ENCODE measurements at regions not wholly inside any gene's neighbourhood (a gene's known extent, or its start where the extent isn't known, plus 50 kb on each side); places are given as distances from the start of the nearest gene placed in this dataset.

DNA sequence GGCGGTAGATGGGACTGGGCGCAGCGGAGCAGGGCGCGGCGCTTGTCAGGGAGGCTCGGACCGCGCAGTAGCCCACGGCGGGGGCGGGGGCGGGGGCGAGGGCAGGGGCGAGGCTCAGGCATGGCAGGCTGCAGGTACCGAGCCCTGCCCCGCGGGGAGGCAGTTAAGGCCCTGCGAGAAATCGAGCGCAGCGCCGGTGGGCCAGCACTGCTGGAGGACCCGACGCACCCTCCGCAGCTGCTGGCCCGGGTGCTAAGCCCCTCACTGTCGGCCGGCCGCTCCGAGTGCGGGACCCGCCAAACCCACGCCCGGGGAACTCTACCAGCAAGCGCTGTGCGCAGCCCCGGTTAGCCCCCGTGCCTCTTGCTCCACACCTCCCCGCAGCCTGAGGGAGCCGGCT, 90.2 kb upstream of the RPL38 start:
- Histone ChIP-seq H3K36me3 (ENCODE audit: insufficient read depth, low read length) (no peaks in the 10 kb centered on the region), H3K79me2 (replicated peaks; ENCODE audit: insufficient read depth, low read length) (no peaks in the 10 kb centered on the region), H3K9ac (ENCODE audit: low read length) (no peak overlapping the region), H2AFZ (ENCODE audit: low read depth, low read length) (no peak overlapping the region), H4K20me1 (ENCODE audit: insufficient read depth) (no peaks in the 10 kb centered on the region), H3F3A (ENCODE audit: insufficient read depth, low read length, poor library complexity, severe bottlenecking) (no peaks in the 10 kb centered on the region), H3K27ac (ENCODE audit: low read length) (no peak overlapping the region), H3K9me3 (ENCODE audit: low read length) (no peaks in the 10 kb centered on the region), H3K27me3 (ENCODE audit: insufficient read depth, low read depth, low read length) (no peaks in the 10 kb centered on the region), H3K9me2 (ENCODE audit: insufficient read depth, low read length) (no peaks in the 10 kb centered on the region), H3K4me2 (ENCODE audit: low read length) (no peak overlapping the region), H3K4me3 (ENCODE audit: low read length) (no peak overlapping the region)
- no peak for TF ChIP-seq TAF1 (IDR thresholded peaks at IDR 0.05; ENCODE audit: low read depth)
- TF ChIP-seq EZH2 (IDR thresholded peaks at IDR 0.05; ENCODE audit: borderline replicate concordance, insufficient read depth, low read length, poor library complexity, severe bottlenecking): no peak
- TF ChIP-seq MXI1 (conservative IDR thresholded peaks at IDR 0.05; ENCODE audit: poor library complexity, severe bottlenecking): no peak
- TF ChIP-seq, protein P1, sequence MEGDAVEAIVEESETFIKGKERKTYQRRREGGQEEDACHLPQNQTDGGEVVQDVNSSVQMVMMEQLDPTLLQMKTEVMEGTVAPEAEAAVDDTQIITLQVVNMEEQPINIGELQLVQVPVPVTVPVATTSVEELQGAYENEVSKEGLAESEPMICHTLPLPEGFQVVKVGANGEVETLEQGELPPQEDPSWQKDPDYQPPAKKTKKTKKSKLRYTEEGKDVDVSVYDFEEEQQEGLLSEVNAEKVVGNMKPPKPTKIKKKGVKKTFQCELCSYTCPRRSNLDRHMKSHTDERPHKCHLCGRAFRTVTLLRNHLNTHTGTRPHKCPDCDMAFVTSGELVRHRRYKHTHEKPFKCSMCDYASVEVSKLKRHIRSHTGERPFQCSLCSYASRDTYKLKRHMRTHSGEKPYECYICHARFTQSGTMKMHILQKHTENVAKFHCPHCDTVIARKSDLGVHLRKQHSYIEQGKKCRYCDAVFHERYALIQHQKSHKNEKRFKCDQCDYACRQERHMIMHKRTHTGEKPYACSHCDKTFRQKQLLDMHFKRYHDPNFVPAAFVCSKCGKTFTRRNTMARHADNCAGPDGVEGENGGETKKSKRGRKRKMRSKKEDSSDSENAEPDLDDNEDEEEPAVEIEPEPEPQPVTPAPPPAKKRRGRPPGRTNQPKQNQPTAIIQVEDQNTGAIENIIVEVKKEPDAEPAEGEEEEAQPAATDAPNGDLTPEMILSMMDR (IDR thresholded peaks at IDR 0.05; ENCODE audit: poor library complexity, severe bottlenecking): no peak
- TF ChIP-seq RAD21 (conservative IDR thresholded peaks at IDR 0.05): no peak

DNA sequence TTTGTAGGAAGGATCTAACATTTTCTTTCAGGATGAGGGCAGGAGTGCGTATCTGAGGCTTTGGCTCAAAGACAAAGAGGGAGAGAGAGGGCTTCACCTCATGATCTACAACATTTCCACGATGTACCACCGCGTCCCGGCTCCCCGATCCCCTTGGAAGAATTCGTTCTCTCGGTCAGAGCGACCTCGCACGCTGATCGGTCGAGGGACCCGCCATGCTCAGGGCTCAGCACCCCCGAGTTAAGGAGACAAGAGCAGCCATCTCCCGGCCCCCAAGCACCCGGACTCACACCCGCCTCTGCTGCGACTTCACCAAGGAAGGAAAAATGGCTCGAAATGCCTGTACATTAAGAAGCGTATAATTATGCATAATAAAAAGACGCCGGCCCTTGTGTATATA, 89.5 kb upstream of the RPL38 start:
- H3K9me3 ChIP-seq (ENCODE audit: low read length): no peaks in the 10 kb centered on the region
- no peaks in the 10 kb centered on the region for H3F3A ChIP-seq (ENCODE audit: insufficient read depth, low read length, poor library complexity, severe bottlenecking)
- TF ChIP-seq EZH2 (IDR thresholded peaks at IDR 0.05; ENCODE audit: borderline replicate concordance, insufficient read depth, low read length, poor library complexity, severe bottlenecking) (no peak), RAD21 (conservative IDR thresholded peaks at IDR 0.05) (no peak), SMC3 (conservative IDR thresholded peaks at IDR 0.05; ENCODE audit: poor library complexity) (no peak), EP300 (conservative IDR thresholded peaks at IDR 0.05; ENCODE audit: poor library complexity, severe bottlenecking) (no peak), POLR2AphosphoS5 (IDR thresholded peaks at IDR 0.05) (no peak), MXI1 (conservative IDR thresholded peaks at IDR 0.05; ENCODE audit: poor library complexity, severe bottlenecking) (no peak), TAF1 (IDR thresholded peaks at IDR 0.05; ENCODE audit: low read depth) (no peak)
- TF ChIP-seq, protein P2, sequence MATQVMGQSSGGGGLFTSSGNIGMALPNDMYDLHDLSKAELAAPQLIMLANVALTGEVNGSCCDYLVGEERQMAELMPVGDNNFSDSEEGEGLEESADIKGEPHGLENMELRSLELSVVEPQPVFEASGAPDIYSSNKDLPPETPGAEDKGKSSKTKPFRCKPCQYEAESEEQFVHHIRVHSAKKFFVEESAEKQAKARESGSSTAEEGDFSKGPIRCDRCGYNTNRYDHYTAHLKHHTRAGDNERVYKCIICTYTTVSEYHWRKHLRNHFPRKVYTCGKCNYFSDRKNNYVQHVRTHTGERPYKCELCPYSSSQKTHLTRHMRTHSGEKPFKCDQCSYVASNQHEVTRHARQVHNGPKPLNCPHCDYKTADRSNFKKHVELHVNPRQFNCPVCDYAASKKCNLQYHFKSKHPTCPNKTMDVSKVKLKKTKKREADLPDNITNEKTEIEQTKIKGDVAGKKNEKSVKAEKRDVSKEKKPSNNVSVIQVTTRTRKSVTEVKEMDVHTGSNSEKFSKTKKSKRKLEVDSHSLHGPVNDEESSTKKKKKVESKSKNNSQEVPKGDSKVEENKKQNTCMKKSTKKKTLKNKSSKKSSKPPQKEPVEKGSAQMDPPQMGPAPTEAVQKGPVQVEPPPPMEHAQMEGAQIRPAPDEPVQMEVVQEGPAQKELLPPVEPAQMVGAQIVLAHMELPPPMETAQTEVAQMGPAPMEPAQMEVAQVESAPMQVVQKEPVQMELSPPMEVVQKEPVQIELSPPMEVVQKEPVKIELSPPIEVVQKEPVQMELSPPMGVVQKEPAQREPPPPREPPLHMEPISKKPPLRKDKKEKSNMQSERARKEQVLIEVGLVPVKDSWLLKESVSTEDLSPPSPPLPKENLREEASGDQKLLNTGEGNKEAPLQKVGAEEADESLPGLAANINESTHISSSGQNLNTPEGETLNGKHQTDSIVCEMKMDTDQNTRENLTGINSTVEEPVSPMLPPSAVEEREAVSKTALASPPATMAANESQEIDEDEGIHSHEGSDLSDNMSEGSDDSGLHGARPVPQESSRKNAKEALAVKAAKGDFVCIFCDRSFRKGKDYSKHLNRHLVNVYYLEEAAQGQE (IDR thresholded peaks at IDR 0.05; ENCODE audit: borderline replicate concordance): no peak
- TF ChIP-seq, protein P1 (IDR thresholded peaks at IDR 0.05; ENCODE audit: poor library complexity, severe bottlenecking): no peak
- H3K79me2 ChIP-seq (replicated peaks; ENCODE audit: insufficient read depth, low read length): no peaks in the 10 kb centered on the region
- no peak overlapping the region for H3K4me2 ChIP-seq (ENCODE audit: low read length)
- H3K36me3 ChIP-seq (ENCODE audit: insufficient read depth, low read length): no peaks in the 10 kb centered on the region
- no peak overlapping the region for H3K4me3 ChIP-seq (ENCODE audit: low read length)
- no peaks in the 10 kb centered on the region for H3K9me2 ChIP-seq (ENCODE audit: insufficient read depth, low read length)
- no peak overlapping the region for H3K27ac ChIP-seq (ENCODE audit: low read length)
- H4K20me1 ChIP-seq (ENCODE audit: insufficient read depth): no peaks in the 10 kb centered on the region
- no peak overlapping the region for H3K9ac ChIP-seq (ENCODE audit: low read length)
- no peaks in the 10 kb centered on the region for H3K27me3 ChIP-seq (ENCODE audit: insufficient read depth, low read depth, low read length)
- no peak overlapping the region for H2AFZ ChIP-seq (ENCODE audit: low read depth, low read length)

Data from neural cell (in vitro differentiated cells).